Right renal pelvis (tissue), 4 donors: ENCODE measurements at regions not wholly inside any gene's neighbourhood (a gene's known extent, or its start where the extent isn't known, plus 50 kb on each side); places are given as distances from the start of the nearest gene placed in this dataset.
"Not testable (repeated sequence)": the region's sequence is repeated elsewhere in the genome, so short reads cannot be mapped to it uniquely, and the experiment has no call there.

Experiments used
- DNase-seq, 4 donors: peaks; one replicate each; pipeline ENCODE4 v3.0.0-alpha.2; 2013; ENCODE audit warnings: low read depth in 4 of 4, low spot score in 3 of 4, missing footprints in 1 of 4

DNA sequence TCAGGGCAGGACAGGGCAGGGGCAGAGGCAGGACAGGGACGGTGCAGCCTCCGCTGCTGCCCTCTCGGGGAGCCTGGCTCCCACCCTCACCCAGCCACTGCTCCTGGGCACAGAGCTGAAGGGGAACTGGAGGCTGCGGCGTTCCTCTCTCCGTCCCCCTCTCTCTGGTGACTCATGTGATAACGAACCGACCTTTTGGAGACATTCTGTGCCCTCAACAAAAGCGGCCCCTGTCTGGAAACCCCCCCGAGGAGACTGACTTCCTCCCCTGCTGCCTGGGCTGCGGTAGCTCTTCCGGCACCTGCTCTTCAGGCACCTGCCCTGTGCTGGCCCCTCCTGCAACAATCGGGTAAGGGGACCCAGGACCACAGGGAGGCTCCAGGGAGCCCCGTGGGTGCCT, 5419.6 kb upstream of the TPTE start:
- not testable (repeated sequence) for DNase-seq

GRCh38 chr21:5103880-5104561, 5417.4 kb upstream of the TPTE start:
- DNase-seq, result not testable (repeated sequence)

GRCh38 chr21:5104562-5104928, 5416.8 kb upstream of the TPTE start:
- DNase-seq, result not testable (repeated sequence)

GRCh38 chr21:5105939-5106708, 5415.3 kb upstream of the TPTE start:
- DNase-seq, result not testable (repeated sequence)

DNA sequence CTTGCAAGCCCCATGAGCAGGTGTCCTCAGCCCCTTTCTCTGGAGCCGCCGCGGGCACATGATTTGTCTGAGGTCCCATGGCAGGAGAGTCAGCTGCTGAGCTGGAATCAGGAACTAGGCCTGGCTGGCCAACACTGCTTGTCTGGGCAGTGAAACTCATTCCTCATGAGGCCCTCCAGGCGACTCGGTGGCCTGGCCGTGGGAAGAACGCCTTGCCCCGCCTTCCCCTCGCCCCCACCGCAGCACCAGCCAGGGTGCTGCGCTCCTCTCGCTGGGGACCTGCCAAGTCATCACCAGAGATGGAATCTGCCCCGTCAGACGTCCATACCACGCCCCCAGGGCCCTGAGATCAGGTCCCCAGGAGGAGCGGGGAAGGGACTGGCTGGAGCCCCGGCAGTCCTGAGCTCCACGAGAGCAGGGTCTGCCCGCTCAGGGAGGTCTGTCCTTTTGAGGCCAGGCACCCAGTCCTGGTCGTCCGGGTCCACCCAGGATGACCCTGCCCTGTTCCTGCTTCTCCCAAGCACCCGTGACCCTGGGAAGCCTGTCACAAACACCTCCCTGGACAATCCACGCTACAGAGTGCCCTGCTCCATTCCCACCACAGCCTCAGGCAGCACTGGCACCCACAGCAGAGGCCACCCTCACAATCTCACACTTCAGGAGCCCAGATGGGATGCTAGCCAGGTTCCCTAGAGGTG, 5414.5 kb upstream of the TPTE start:
- not testable (repeated sequence) for DNase-seq

DNA sequence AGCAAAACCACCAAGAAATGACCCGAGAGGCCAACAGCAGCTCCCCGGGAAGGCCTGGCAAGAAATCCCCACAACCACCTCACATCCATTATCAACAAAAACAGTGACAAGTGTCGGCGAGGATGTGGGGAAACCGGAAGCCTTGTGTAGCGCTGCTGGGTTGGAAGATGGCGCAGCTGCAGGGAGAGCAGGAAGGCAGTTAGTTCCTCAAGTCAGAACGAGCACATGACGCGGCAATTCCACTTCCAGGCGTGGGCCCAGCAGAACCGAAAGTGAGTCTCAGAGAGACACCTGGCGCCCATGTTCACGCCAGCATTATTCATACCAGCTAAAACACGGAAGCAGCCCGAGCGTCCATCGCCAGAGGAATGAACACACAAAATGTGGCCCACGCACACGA, 5413.7 kb upstream of the TPTE start:
- DNase-seq, result not testable (repeated sequence)

DNA sequence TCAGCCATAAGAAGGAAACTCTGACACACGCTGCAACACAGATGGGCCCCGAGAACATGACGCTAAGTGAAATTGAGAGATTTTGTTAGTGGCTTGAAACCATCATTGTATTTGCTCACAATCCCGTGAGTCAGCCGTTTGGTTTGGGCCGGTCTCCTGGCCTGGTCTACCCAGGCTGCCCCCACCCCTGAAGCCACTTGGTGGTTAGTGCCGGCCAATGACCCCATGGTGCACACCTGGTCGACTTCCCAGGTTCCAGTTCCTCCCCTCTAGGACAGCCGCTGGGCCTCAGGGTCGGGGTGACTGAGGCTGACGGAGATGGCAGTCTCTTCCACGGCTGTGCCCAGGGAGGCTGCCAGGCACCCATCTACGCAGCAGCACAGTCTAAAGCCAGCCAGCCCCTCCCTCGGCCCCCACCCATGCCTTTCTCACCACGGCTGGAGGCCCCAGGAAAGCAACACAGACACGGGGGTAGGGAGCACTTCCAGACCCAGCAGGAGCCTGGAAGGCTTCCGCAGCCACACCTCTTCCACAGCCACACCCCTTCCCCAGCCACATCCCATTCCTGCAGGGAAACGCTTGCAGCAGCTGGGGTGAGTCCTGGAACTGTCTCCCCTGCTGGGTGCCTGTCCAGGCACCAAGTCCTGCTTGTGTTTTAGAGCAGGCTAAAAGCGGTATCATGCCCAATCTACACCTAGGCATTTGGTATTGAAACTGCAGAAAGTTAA, 5413.2 kb upstream of the TPTE start:
- not testable (repeated sequence) for DNase-seq

DNA sequence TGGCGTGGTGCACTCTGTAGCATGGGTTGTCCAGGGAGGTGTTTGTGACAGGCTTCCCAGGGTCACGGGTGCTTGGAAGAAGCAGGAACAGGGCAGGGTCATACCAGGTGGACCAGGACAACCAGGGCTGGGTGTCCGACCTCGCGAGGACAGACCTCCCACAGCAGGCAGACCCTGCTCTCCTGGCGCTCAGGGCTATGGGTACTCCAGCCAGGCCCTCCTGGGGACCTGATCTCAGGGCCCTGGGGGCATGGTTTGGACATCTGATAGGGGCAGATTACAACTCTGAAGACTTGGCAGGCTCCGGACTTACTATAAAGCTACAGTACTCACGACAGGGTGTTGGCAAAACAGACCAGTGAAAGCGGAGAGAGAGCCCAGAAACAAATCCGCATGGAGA, 5410.2 kb upstream of the TPTE start:
- DNase-seq, result not testable (repeated sequence)

DNA sequence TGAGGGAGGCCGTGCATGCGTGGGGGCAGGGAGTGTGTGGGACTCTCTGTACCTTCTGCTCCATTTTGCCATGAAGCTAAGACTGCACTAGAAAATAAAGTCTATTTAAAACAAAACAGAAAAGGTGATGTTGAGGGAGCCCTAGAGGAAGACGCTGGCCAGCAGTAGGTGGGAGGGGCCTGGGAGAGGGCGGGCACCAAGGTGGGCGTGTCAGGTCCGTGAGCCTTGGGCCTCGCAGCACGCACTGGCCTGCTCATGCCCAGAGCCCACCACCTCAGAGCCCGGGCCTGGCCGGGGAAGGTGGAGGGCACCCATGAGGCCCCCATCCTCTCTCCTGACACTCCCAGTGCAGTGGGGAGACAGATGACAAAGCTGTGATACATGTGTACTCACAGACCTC, 5408.3 kb upstream of the TPTE start:
- DNase-seq, result not testable (repeated sequence)

- not testable (repeated sequence) for DNase-seq
These were observed 5406.9 kb upstream of the TPTE start for GRCh38 chr21:5114468-5114867.

- DNase-seq, result not testable (repeated sequence)
These were observed 5406.3 kb upstream of the TPTE start for GRCh38 chr21:5114893-5115645.

GRCh38 chr21:5115646-5116343, 5405.6 kb upstream of the TPTE start:
- DNase-seq, result not testable (repeated sequence)

DNA sequence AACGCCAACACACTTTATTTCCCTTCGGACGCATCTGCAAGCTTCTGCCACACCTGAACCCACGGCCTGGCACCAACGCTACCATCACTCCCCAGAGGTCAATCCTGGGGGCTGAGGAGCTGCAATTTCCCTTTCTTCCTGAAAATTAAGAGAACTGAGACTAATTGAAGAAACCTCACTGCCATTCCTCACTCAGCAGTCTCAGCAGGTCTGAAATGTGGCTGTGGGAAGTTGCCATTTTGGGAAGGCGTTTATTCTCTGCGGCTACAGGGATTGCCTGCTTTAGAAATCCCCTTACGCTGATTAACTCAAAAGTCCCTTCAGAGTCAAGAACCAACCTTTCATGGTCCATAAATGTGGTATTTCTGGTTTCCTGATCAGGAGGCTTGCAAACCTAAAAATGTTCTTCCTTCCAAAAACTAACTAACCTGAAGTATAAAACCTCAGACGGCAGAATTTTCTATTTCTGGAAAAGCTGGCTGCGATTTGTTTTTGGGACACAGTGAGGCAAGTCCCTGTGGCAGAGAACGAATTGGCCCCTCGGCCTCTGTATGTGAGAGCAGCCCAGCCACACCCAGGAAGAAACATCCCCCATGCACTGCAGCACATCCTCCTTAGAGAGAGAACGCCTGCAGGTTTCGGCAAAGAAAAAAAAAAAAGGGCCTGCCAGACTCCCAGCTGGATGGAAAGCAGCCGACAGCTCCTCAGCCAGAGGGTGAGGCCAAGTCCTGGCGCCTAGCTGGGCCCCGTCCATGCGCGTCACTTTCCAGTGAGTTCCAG, 5404.8 kb upstream of the TPTE start:
- DNase-seq, result not testable (repeated sequence)

GRCh38 chr21:5117135-5117534, 5404.2 kb upstream of the TPTE start:
- not testable (repeated sequence) for DNase-seq

GRCh38 chr21:5117666-5118295, 5403.6 kb upstream of the TPTE start:
- not testable (repeated sequence) for DNase-seq

- not testable (repeated sequence) for DNase-seq
These were observed 5403.1 kb upstream of the TPTE start for GRCh38 chr21:5118296-5118679.

DNA sequence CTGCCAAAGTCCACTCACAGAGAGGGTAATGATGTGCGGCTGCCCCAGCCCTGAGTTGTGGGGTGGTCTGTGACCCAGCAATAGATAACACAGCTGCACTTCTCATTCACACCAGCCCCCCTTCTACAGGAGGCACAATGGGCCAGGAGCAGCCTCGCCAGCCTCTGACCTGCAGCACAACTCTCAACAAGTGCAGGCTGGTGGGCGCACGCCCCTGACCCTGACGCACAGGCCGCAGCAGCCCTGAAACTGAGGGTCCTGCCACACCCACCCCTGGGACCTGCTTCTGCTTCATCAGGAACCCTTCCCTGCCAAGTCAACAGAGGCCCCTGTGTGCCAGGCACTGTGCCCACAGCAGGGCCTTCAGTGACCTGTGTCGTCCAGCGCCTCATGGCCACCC, 5402.2 kb upstream of the TPTE start:
- not testable (repeated sequence) for DNase-seq

DNA sequence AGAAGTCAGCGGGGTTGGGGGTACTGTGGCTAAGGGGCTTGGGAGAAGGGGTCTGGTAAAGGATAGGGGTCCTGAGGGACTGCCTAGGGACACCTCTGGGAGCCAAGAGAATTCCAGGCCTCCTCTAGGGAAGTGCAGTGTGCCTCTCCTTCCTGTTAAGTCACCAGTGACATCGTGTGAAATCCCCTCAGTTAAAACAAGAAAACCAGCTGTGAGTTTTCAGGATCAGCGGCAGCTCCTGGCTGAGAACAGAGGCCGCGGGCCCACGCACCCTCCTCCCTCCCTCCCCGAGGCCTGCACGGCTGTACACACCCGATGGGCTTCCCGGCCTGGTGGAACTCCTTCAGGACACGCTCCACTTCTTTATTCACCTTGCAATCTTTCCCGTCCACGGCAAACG, 5400.0 kb upstream of the TPTE start:
- peak in 3 of 4 donors; percentile 8 to 18 (median 14) for DNase-seq
